Kidney epithelial cell (primary cell): ENCODE measurements at regions not wholly inside any gene's neighbourhood (a gene's known extent, or its start where the extent isn't known, plus 50 kb on each side); places are given as distances from the start of the nearest gene placed in this dataset.
"Not testable (repeated sequence)": the region's sequence is repeated elsewhere in the genome, so short reads cannot be mapped to it uniquely, and the experiment has no call there.

Experiments
- DNase-seq: peaks from one replicate; pipeline ENCODE4 v3.0.0-alpha.2; 2010; ENCODE audit warnings: low read depth
- H3K27me3 ChIP-seq: 2 replicates; pipeline ENCODE4 v1.6.0; 2011; ENCODE audit warnings: low read length; ENCODE audit not compliant: control insufficient read depth, insufficient read depth
- H3K36me3 ChIP-seq: 2 replicates; pipeline ENCODE4 v1.5.1; 2011; ENCODE audit warnings: low read length; ENCODE audit not compliant: control insufficient read depth, insufficient read depth
- H3K4me3 ChIP-seq: 2 replicates; pipeline ENCODE4 v1.5.1; 2011; ENCODE audit warnings: low read depth, mild to moderate bottlenecking, control low read depth, low read length
- CTCF ChIP-seq: IDR thresholded peaks from 2 replicates; pipeline ENCODE4 v1.5.1; 2011; ENCODE audit warnings: mild to moderate bottlenecking, moderate library complexity, low read length, control low read depth, inconsistent platforms; ENCODE audit not compliant: insufficient read depth, poor library complexity, severe bottlenecking

- DNase-seq = no peak
- no peak for TF ChIP-seq CTCF
- Histone ChIP-seq H3K36me3 (no peaks in the 10 kb centered on the region), H3K27me3 (no peaks in the 10 kb centered on the region), H3K4me3 (no peak overlapping the region)
Measured at GRCh38 chr7:98778421-98778820, 91.4 kb downstream of the TMEM130 start.

GRCh38 chr7:98779800-98780587 lies 89.8 kb downstream of the TMEM130 start:
- TF ChIP-seq CTCF = no peak
- Histone ChIP-seq H3K4me3 (no peak overlapping the region), H3K27me3 (no peaks in the 10 kb centered on the region), H3K36me3 (no peaks in the 10 kb centered on the region)
- no peak for DNase-seq

GRCh38 chr7:98784216-98784785 lies 85.5 kb downstream of the TMEM130 start:
- Histone ChIP-seq H3K4me3 (no peak overlapping the region), H3K36me3 (no peaks in the 10 kb centered on the region), H3K27me3 (no peaks in the 10 kb centered on the region)
- no peak for TF ChIP-seq CTCF
- no peak for DNase-seq

- no peak for DNase-seq
- TF ChIP-seq CTCF = no peak
- H3K4me3 ChIP-seq = no peak overlapping the region
Measured at GRCh38 chr7:98785929-98786571, 83.8 kb downstream of the TMEM130 start.

GRCh38 chr7:98788966-98789365 lies 80.8 kb downstream of the TMEM130 start:
- H3K27me3 ChIP-seq = no peaks in the 10 kb centered on the region
- no peak for TF ChIP-seq CTCF
- no peaks in the 10 kb centered on the region for H3K36me3 ChIP-seq
- DNase-seq = no peak
- no peak overlapping the region for H3K4me3 ChIP-seq

More at GRCh38 chr7:98785929-98786571, 83.8 kb downstream of the TMEM130 start:
- H3K27me3 ChIP-seq = no peaks in the 10 kb centered on the region
- H3K36me3 ChIP-seq = no peaks in the 10 kb centered on the region

GRCh38 chr7:98794453-98794852 lies 75.4 kb downstream of the TMEM130 start:
- H3K27me3 ChIP-seq, H3K4me3 ChIP-seq, DNase-seq, H3K36me3 ChIP-seq: not testable (repeated sequence)
